ENCODE measurements at regions not wholly inside any gene's neighbourhood (a gene's known extent, or its start where the extent isn't known, plus 50 kb on each side); places are given as distances from the start of the nearest gene placed in this dataset.

DNA sequence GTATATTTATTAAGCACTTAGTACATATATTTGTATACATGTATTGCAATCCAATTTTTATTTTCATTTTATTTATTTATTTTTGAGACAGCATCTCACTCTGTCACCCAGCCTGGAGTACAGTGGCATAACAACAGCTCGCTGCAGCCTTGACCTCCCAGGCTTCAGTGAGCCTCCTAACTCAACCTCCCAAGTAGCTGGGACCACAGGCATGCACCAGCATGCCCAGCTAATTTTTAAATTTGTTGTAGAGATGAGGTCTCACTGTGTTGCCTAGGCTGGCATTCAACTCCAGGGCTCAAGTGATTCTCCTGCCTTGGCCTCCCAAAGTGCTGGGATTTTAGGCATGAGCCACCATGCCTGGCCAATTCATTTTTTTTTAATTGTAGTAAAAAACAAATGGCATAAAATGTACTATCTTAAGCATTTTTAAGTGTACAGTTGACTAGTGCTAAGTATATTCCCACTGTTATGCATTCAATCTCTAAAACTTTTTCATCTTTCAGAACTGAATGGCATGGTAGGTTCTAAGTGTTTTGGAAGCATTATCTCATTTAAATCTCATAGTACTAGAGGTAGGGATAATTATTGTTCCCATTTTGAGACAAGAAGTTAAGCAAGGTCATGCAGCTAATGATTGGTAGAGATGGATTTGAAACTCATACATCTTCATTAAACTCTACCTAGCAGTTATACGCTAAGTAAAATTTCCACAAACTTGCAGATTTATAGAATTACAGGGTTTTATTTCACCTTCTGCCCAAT lies 264.0 kb upstream of the NFE2L3 start:
- no peak overlapping the region for H3K27ac ChIP-seq (ENCODE audit: low read length)
- H3K9ac ChIP-seq (ENCODE audit: low read length), result no peak overlapping the region
- H3K27me3 ChIP-seq (ENCODE audit: control insufficient read depth, insufficient read depth, low read length), result no peaks in the 10 kb centered on the region
- no peak overlapping the region for H3K4me3 ChIP-seq (ENCODE audit: low read length)
- no peaks in the 10 kb centered on the region for H3K9me3 ChIP-seq (ENCODE audit: control insufficient read depth, low read depth, low read length)
- H3K36me3 ChIP-seq (ENCODE audit: control insufficient read depth, low read depth, low read length), result no peaks in the 10 kb centered on the region
- peaks cover under 1% of the 10 kb centered on the region for H3K4me1 ChIP-seq (ENCODE audit: control insufficient read depth, low read depth, low read length)

DNA sequence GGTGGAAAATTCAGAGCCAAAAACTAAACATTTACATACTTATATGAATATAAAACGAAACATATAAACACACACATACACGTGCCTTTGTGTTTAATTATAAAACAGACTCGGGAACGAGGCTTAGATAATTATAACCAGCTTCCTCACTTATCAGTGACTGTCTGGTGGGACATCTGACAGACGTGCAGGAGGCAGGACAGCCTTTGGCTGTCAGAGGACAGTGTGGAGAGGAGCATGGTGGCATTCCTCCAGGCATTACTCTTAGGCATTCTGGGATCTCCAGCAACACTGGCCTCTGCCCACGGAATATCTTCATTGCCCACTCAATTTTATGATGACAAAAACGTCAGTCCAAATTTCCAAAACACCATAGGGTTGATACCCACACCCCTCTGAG lies 262.2 kb upstream of the NFE2L3 start:
- peaks cover 7% of the 10 kb centered on the region for H3K4me1 ChIP-seq (ENCODE audit: control insufficient read depth, low read depth, low read length)
- no peaks in the 10 kb centered on the region for H3K9me3 ChIP-seq (ENCODE audit: control insufficient read depth, low read depth, low read length)
- H3K27me3 ChIP-seq (ENCODE audit: control insufficient read depth, insufficient read depth, low read length), result no peaks in the 10 kb centered on the region
- H3K36me3 ChIP-seq (ENCODE audit: control insufficient read depth, low read depth, low read length), result no peaks in the 10 kb centered on the region
- no peak overlapping the region for H3K27ac ChIP-seq (ENCODE audit: low read length)
- H3K9ac ChIP-seq (ENCODE audit: low read length), result no peak overlapping the region
- H3K4me3 ChIP-seq (ENCODE audit: low read length), result no peak overlapping the region

DNA sequence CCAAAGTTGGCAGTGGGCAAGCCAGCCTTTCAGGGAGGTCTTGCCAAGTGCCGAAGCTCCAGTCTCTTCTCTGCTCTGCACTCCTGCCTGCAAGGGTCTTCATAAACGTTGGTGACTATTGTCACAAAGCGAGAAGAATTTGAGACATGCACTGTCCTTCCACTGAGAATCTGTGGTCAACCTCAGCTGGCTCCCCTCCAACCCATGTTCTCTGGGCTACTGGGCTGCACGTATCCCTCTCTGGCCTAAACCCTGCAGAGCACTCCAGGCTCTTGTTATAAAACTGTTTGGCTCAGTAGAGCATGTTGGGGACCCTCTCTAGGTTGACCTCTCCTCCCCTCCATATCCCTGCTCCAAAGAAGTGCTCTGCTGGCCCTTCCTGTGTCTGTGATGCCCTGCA lies 260.4 kb upstream of the NFE2L3 start:
- no peak overlapping the region for H3K27ac ChIP-seq (ENCODE audit: low read length)
- no peak overlapping the region for H3K9ac ChIP-seq (ENCODE audit: low read length)
- H3K27me3 ChIP-seq (ENCODE audit: control insufficient read depth, insufficient read depth, low read length), result no peaks in the 10 kb centered on the region
- no peaks in the 10 kb centered on the region for H3K9me3 ChIP-seq (ENCODE audit: control insufficient read depth, low read depth, low read length)
- H3K4me1 ChIP-seq (ENCODE audit: control insufficient read depth, low read depth, low read length), result peaks cover 11% of the 10 kb centered on the region
- no peak overlapping the region for H3K4me3 ChIP-seq (ENCODE audit: low read length)
- no peaks in the 10 kb centered on the region for H3K36me3 ChIP-seq (ENCODE audit: control insufficient read depth, low read depth, low read length)

DNA sequence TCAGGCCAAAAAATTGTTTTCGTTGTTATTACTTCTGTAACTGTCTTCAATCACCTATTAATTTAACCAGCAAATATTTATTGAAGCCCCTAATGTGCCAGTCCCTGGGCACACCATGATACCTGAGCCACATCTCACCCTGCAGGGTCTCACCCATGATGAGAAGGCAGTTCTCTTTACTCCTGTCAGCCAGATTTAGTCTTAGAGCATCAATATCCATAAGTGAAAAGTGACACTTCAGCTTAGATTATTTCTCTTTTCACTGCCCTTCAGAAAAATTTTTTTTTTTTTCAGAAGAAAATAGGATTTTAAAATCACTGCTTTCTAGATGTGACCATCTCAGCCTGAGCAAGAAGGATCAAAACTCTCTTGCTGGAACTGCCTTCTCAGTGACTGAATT lies 258.6 kb upstream of the NFE2L3 start:
- Histone ChIP-seq H3K4me3 (ENCODE audit: low read length) (no peak overlapping the region), H3K27me3 (ENCODE audit: control insufficient read depth, insufficient read depth, low read length) (no peaks in the 10 kb centered on the region), H3K4me1 (ENCODE audit: control insufficient read depth, low read depth, low read length) (peaks cover 11% of the 10 kb centered on the region), H3K9ac (ENCODE audit: low read length) (no peak overlapping the region), H3K27ac (ENCODE audit: low read length) (no peak overlapping the region), H3K36me3 (ENCODE audit: control insufficient read depth, low read depth, low read length) (no peaks in the 10 kb centered on the region), H3K9me3 (ENCODE audit: control insufficient read depth, low read depth, low read length) (no peaks in the 10 kb centered on the region)

DNA sequence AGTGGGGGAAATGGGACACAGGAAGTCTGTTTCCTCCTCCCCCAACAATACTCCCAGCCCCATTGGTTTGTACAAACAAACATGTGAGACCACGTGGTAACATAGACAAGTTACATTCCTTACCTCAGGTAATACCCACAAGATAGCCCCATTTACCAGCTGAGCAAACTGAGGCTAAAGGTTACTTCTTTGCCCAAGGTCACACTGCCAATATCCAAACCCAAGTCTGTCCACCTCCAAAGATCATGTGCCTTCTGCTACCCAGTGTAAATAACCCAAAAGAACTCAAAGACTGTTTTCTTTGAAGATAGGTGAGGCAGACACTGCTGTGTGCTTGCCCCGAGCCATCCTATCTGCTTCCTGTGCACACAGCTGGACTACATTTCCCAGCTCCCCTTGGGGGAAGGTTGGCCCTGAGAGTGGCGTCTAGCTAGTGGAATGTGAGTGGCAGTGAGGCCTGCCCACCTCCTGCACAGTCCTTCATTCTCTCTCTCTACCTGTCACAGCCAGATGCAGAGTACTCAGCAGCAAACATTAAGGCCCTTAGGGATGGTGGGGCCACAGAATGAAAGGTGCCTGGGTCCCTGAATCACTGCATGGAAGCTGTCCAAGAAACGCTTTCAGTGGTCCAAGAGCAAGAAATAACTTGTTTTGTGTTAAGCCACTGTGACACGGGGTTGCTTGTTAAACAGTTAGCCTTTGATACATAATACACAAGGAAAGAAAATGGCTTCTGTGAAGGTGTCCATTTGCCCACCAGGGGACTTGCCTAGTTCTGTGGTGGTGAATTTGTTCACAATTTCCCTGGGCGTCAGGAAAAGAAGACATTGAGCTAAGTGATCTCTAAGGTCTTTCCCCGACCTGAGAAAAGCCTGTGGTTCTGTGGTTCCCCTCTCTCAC lies 257.7 kb upstream of the NFE2L3 start:
- H3K27me3 ChIP-seq (ENCODE audit: control insufficient read depth, insufficient read depth, low read length), result no peaks in the 10 kb centered on the region
- H3K9ac ChIP-seq (ENCODE audit: low read length), result no peak overlapping the region
- H3K36me3 ChIP-seq (ENCODE audit: control insufficient read depth, low read depth, low read length), result no peaks in the 10 kb centered on the region
- H3K27ac ChIP-seq (ENCODE audit: low read length), result no peak overlapping the region
- no peak overlapping the region for H3K4me3 ChIP-seq (ENCODE audit: low read length)
- H3K9me3 ChIP-seq (ENCODE audit: control insufficient read depth, low read depth, low read length), result no peaks in the 10 kb centered on the region
- H3K4me1 ChIP-seq (ENCODE audit: control insufficient read depth, low read depth, low read length), result peaks cover 11% of the 10 kb centered on the region

DNA sequence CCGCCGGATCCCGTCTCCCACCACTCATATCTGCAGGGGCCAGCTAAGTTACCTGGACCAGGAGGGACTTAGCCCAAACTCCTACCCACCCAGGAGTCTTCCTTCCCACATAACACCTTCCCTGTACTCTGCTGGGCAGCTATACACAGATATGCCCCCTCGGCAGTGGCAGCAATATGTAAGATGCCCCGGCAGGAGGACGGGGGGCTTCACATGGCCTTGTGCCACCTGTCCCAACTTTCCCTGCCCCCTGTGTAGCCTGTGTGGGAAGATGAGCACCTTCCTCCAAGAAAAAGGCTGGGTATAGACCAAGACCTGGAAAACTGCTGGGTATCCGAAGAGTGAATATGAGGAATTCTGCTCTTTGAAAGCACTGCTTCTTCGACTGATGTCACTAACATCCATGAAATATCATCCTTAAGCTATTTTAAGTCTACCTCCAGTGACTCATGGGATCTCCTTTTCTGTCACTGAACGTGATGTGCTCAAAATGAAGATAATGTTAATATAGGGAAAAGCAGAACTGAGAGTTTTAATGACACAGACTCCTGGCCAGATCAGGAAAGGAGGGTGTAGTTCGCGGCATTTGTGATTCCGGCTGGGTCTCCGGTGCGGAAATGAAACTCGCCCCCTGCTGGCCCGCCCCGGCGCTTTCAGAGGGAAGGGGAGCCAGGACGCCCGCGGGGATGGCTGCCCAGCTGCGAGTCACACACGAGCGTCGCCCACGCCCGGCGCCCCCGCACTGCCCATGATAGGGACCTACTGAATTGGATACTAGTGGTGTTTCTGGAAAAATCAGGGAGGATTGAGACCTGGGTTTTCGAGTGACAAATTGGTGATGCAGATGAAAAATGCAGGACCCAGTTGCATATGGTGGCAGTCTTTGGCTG lies 256.9 kb upstream of the NFE2L3 start:
- H3K9ac ChIP-seq (ENCODE audit: low read length), result peak overlapping the region; percentile 13
- H3K9me3 ChIP-seq (ENCODE audit: control insufficient read depth, low read depth, low read length), result no peaks in the 10 kb centered on the region
- no peak overlapping the region for H3K27ac ChIP-seq (ENCODE audit: low read length)
- no peaks in the 10 kb centered on the region for H3K36me3 ChIP-seq (ENCODE audit: control insufficient read depth, low read depth, low read length)
- peak overlapping the region; percentile 73 for H3K4me3 ChIP-seq (ENCODE audit: low read length)
- H3K4me1 ChIP-seq (ENCODE audit: control insufficient read depth, low read depth, low read length), result peaks cover 11% of the 10 kb centered on the region
- no peaks in the 10 kb centered on the region for H3K27me3 ChIP-seq (ENCODE audit: control insufficient read depth, insufficient read depth, low read length)

DNA sequence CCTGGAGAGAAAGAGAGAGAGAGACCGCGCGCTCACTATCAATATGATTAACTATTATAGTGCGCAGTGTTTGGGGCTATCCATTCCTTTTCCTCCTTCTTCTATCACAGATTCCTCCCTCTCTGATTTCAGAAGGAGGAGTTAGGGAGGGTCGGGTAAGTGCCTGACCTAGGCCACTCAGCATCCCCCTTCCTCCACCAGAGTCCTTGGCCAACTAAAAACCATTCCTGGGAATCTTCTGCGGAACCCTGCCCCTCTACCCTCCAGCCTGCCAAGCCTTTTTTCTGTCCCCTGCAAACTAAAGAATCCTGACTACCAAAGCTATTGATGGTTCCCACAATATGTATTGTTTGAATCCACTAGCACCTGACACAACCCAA lies 256.2 kb upstream of the NFE2L3 start:
- Histone ChIP-seq H3K9me3 (ENCODE audit: control insufficient read depth, low read depth, low read length) (no peaks in the 10 kb centered on the region), H3K36me3 (ENCODE audit: control insufficient read depth, low read depth, low read length) (no peaks in the 10 kb centered on the region), H3K27me3 (ENCODE audit: control insufficient read depth, insufficient read depth, low read length) (no peaks in the 10 kb centered on the region), H3K9ac (ENCODE audit: low read length) (peak overlapping the region; percentile 13), H3K4me3 (ENCODE audit: low read length) (peak overlapping the region; percentile 73), H3K27ac (ENCODE audit: low read length) (no peak overlapping the region), H3K4me1 (ENCODE audit: control insufficient read depth, low read depth, low read length) (peaks cover 11% of the 10 kb centered on the region)

DNA sequence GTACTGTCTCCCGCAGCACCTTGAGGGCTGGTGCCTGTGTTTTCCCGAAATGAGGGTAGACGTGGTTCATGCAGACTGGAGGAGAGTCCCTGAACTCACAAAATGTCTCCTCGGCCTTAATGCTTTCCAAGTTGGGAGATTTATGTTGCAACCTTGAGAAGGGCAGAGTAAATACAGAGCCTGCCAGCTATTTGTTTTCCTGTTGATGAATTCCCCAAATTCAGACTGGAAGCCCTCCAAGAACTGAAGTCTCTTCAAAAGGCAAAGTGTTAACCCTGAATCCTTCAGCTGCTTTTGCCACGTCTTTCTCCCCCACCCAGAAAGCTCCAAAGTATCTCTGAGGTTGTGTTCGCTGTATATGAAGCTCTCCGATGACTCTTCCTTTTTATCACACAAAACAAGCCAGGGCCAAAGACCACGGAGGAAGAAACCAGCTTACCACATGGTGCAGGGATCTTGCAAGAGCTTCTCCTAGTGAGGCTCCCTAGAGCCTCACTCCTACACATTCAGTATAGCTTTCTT lies 254.7 kb upstream of the NFE2L3 start:
- Histone ChIP-seq H3K4me3 (ENCODE audit: low read length) (no peak overlapping the region), H3K9ac (ENCODE audit: low read length) (no peak overlapping the region), H3K27ac (ENCODE audit: low read length) (no peak overlapping the region), H3K27me3 (ENCODE audit: control insufficient read depth, insufficient read depth, low read length) (no peaks in the 10 kb centered on the region), H3K36me3 (ENCODE audit: control insufficient read depth, low read depth, low read length) (no peaks in the 10 kb centered on the region), H3K9me3 (ENCODE audit: control insufficient read depth, low read depth, low read length) (no peaks in the 10 kb centered on the region), H3K4me1 (ENCODE audit: control insufficient read depth, low read depth, low read length) (peaks cover 11% of the 10 kb centered on the region)

DNA sequence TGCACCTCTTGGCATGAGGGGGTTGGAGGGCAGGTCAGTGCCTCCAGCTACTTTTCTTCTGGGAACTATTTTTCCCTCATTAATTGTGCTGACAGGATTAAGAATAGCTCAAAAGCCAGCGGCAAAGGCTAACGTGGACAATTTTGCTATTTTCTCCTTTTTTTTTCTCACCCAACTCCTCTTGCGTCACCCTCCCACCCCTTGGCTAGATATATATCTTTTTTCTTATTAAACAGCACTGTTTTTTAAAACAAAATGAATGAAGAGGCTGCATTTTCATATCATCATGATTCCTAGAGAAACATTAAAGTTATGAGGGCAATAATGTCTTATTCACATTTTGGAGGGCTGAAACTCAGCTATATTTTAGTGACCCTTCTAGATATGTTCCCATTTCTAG lies 251.8 kb upstream of the NFE2L3 start:
- no peaks in the 10 kb centered on the region for H3K9me3 ChIP-seq (ENCODE audit: control insufficient read depth, low read depth, low read length)
- no peaks in the 10 kb centered on the region for H3K4me1 ChIP-seq (ENCODE audit: control insufficient read depth, low read depth, low read length)
- H3K27me3 ChIP-seq (ENCODE audit: control insufficient read depth, insufficient read depth, low read length), result no peaks in the 10 kb centered on the region
- H3K9ac ChIP-seq (ENCODE audit: low read length), result no peak overlapping the region
- no peak overlapping the region for H3K27ac ChIP-seq (ENCODE audit: low read length)
- H3K4me3 ChIP-seq (ENCODE audit: low read length), result no peak overlapping the region
- H3K36me3 ChIP-seq (ENCODE audit: control insufficient read depth, low read depth, low read length), result no peaks in the 10 kb centered on the region

DNA sequence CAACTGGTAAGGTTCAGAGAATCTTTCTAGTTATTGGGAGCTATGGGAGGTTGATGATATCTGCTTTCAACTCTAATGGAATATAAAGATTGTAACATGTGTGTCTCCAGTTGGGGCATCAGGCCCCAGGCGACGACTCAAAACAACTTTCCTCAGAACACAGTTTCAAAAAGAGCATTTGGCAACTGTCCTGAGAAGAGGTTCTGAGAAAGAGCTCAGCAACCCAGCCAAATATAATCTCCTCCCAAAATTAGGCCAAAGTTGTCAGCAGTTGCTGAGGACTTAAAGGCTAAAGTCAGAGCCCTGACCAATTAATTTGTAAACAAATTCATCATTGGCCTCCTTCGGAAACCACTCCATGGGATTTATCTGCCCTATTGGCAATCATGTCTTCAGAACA lies 251.1 kb upstream of the NFE2L3 start:
- H3K36me3 ChIP-seq (ENCODE audit: control insufficient read depth, low read depth, low read length), result no peaks in the 10 kb centered on the region
- no peaks in the 10 kb centered on the region for H3K27me3 ChIP-seq (ENCODE audit: control insufficient read depth, insufficient read depth, low read length)
- no peak overlapping the region for H3K4me3 ChIP-seq (ENCODE audit: low read length)
- H3K9me3 ChIP-seq (ENCODE audit: control insufficient read depth, low read depth, low read length), result no peaks in the 10 kb centered on the region
- no peaks in the 10 kb centered on the region for H3K4me1 ChIP-seq (ENCODE audit: control insufficient read depth, low read depth, low read length)
- H3K9ac ChIP-seq (ENCODE audit: low read length), result no peak overlapping the region
- H3K27ac ChIP-seq (ENCODE audit: low read length), result no peak overlapping the region

DNA sequence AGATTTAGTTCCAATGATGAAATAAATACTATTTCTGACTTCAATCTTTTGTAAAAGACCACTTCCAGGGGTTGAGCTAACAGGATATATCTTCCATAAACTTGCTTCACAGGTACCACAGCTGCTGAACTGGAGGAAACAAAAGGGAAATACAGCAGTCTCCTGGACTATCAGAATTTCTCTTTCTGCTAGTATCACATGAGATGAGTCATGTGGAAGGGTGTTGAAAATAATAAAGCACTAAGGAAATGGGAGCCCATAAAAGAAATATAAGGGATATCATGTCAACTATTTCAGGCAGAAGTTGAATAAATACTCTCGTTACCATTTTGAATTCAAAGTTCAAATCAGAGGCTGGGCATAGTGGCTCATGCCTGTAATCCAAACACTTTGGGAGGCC lies 250.3 kb upstream of the NFE2L3 start:
- Histone ChIP-seq H3K4me3 (ENCODE audit: low read length) (no peak overlapping the region), H3K9ac (ENCODE audit: low read length) (no peak overlapping the region), H3K27me3 (ENCODE audit: control insufficient read depth, insufficient read depth, low read length) (no peaks in the 10 kb centered on the region), H3K9me3 (ENCODE audit: control insufficient read depth, low read depth, low read length) (no peaks in the 10 kb centered on the region), H3K4me1 (ENCODE audit: control insufficient read depth, low read depth, low read length) (peaks cover under 1% of the 10 kb centered on the region), H3K27ac (ENCODE audit: low read length) (no peak overlapping the region), H3K36me3 (ENCODE audit: control insufficient read depth, low read depth, low read length) (no peaks in the 10 kb centered on the region)
